IMR-90 (cell line): ENCODE measurements at regions not wholly inside any gene's neighbourhood (a gene's known extent, or its start where the extent isn't known, plus 50 kb on each side); places are given as distances from the start of the nearest gene placed in this dataset.

Experiments used
- ATAC-seq: fragments of 200-7000 bp; cut with Tn5 transposase; 2 replicates; pipeline ENCODE4 v1.9.1; 2020; ENCODE audit warnings: low read depth, mild to moderate bottlenecking, moderate library complexity
- BruUV-seq: library from RNA; stranded (reverse); fragments of 400-500 nt; replicated peaks from 2 replicates; lab custom pipeline; 2021; lab: Mats Ljungman, UMichigan
- CTCF ChIA-PET: fragments of 300-600 bp; formaldehyde crosslinking; extraction: SDS; loops from one replicate; lab custom pipeline; 2021; ENCODE audit warnings: antibody characterized with exemption; lab: Yijun Ruan, JAX
- POLR2A ChIA-PET: fragments of 300-600 bp; sonication (Branson Sonifier 250); formaldehyde crosslinking; loops from one replicate; lab custom pipeline; 2022; ENCODE audit warnings: antibody characterized with exemption; ENCODE audit not compliant: unreplicated experiment; lab: Charles Lee
- DNase-seq: peaks from one replicate; pipeline ENCODE4 v3.0.0; 2013
- H2AFZ ChIP-seq: replicated peaks from 2 replicates; pipeline ENCODE3; 2013; ENCODE audit warnings: low read length, mild to moderate bottlenecking; ENCODE audit not compliant: poor library complexity
- H2AK5ac ChIP-seq: 2 replicates; pipeline ENCODE4 v1.6.1; 2013; ENCODE audit warnings: low read depth, low read length, inconsistent platforms
- H2AK9ac ChIP-seq: replicated peaks from 2 replicates; pipeline ENCODE3; 2013; ENCODE audit warnings: mild to moderate bottlenecking, low read depth, low read length, moderate library complexity; ENCODE audit not compliant: poor library complexity
- H2BK120ac ChIP-seq: 2 replicates; pipeline ENCODE4 v1.6.1; 2013; ENCODE audit warnings: low read depth, low read length, inconsistent platforms
- H2BK15ac ChIP-seq: 3 replicates; pipeline ENCODE4 v1.6.1; 2013; ENCODE audit warnings: low read depth, low read length, inconsistent platforms
- H2BK20ac ChIP-seq: 2 replicates; pipeline ENCODE4 v1.6.1; 2013; ENCODE audit warnings: low read depth, mild to moderate bottlenecking, inconsistent platforms, low read length, moderate library complexity
- H2BK5ac ChIP-seq: 2 replicates; pipeline ENCODE4 v1.6.1; 2013; ENCODE audit warnings: mild to moderate bottlenecking, low read depth, low read length, inconsistent platforms; ENCODE audit not compliant: poor library complexity, severe bottlenecking
- H3K14ac ChIP-seq: replicated peaks from 2 replicates; pipeline ENCODE4 v1.6.1; 2013; ENCODE audit warnings: low read depth, low read length, inconsistent platforms
- H3K18ac ChIP-seq: 2 replicates; pipeline ENCODE4 v1.6.1; 2013; ENCODE audit warnings: low read depth, low read length, control low read depth
- H3K23ac ChIP-seq: 2 replicates; pipeline ENCODE4 v1.6.1; 2013; ENCODE audit warnings: low read depth, low read length, inconsistent platforms
- H3K27ac ChIP-seq: 2 replicates; pipeline ENCODE4 v1.5.1; 2013; ENCODE audit warnings: mild to moderate bottlenecking, control low read depth, low read length; ENCODE audit not compliant: insufficient read depth
- H3K27me3 ChIP-seq: 2 replicates; pipeline ENCODE4 v1.6.1; 2013; ENCODE audit warnings: low read length; ENCODE audit not compliant: control insufficient read depth, insufficient read depth
- H3K36me3 ChIP-seq: 2 replicates; pipeline ENCODE4 v1.6.1; 2013; ENCODE audit warnings: low read length, mixed read lengths; ENCODE audit not compliant: control insufficient read depth, insufficient read depth
- H3K4ac ChIP-seq: 2 replicates; pipeline ENCODE4 v1.6.1; 2013; ENCODE audit warnings: low read depth, low read length, inconsistent platforms
- H3K4me1 ChIP-seq: 2 replicates; pipeline ENCODE4 v1.6.1; 2013; ENCODE audit warnings: low read length, mixed read lengths; ENCODE audit not compliant: control insufficient read depth, insufficient read depth
- H3K4me2 ChIP-seq: 2 replicates; pipeline ENCODE4 v1.6.1; 2013; ENCODE audit warnings: low read depth, mild to moderate bottlenecking, control low read depth, low read length, moderate library complexity
- H3K4me3 ChIP-seq: 2 replicates; pipeline ENCODE4 v1.5.1; 2013; ENCODE audit warnings: low read depth, mild to moderate bottlenecking, control low read depth, low read length, moderate library complexity; ENCODE audit not compliant: insufficient read depth
- H3K56ac ChIP-seq: 2 replicates; pipeline ENCODE4 v1.6.1; 2013; ENCODE audit warnings: low read length, inconsistent platforms; ENCODE audit not compliant: insufficient read depth; ENCODE audit errors: extremely low read depth
- H3K79me1 ChIP-seq, 2 experiments: 2 replicates each; pipeline ENCODE4 v1.6.1; 2013; ENCODE audit warnings: low read length in 2 of 2, inconsistent platforms in 1 of 2, low read depth in 1 of 2
- H3K9ac ChIP-seq: 2 replicates; pipeline ENCODE4 v1.6.1; 2013; ENCODE audit warnings: low read depth, low read length, control low read depth
- H3K9me1 ChIP-seq: 2 replicates; pipeline ENCODE4 v1.6.1; 2013; ENCODE audit warnings: low read length, inconsistent platforms; ENCODE audit not compliant: insufficient read depth
- H3K9me3 ChIP-seq: 2 replicates; pipeline ENCODE4 v1.6.1; 2013; ENCODE audit warnings: low read length; ENCODE audit not compliant: control insufficient read depth, insufficient read depth
- H4K20me1 ChIP-seq: 2 replicates; pipeline ENCODE4 v1.6.1; 2013; ENCODE audit warnings: low read length, inconsistent platforms; ENCODE audit not compliant: insufficient read depth
- H4K5ac ChIP-seq: 2 replicates; pipeline ENCODE4 v1.6.1; 2013; ENCODE audit warnings: mild to moderate bottlenecking, low read depth, low read length, control low read depth
- H4K8ac ChIP-seq, 2 experiments: 2 replicates each; pipeline ENCODE4 v1.6.1; 2013; ENCODE audit warnings: low read depth in 2 of 2, low read length in 2 of 2, control low read depth in 1 of 2, inconsistent platforms in 1 of 2
- H4K91ac ChIP-seq: 2 replicates; pipeline ENCODE4 v1.6.1; 2013; ENCODE audit warnings: low read depth, low read length, inconsistent platforms; ENCODE audit not compliant: insufficient read depth
- BHLHE40 ChIP-seq: fragments of 150-350 bp; IDR thresholded peaks from 2 replicates; pipeline ENCODE4 v1.6.1; 2016; ENCODE audit warnings: mild to moderate bottlenecking, low read depth, low read length
- CTCF ChIP-seq: conservative IDR thresholded peaks from 2 replicates; pipeline ENCODE4 v1.5.1; 2012; ENCODE audit warnings: mild to moderate bottlenecking, low read depth, low read length, improper control_type of control experiment
- ELK1 ChIP-seq: fragments of 150-350 bp; IDR thresholded peaks from 2 replicates; pipeline ENCODE4 v1.6.1; 2016; ENCODE audit warnings: low read depth, mild to moderate bottlenecking, low read length, moderate library complexity, borderline replicate concordance
- FOS ChIP-seq: fragments of 150-350 bp; IDR thresholded peaks from 2 replicates; pipeline ENCODE4 v1.6.1; 2016; ENCODE audit warnings: low read depth, low read length
- MAFK ChIP-seq: IDR thresholded peaks from 2 replicates; pipeline ENCODE4 v1.6.1; 2012; ENCODE audit warnings: low read depth, low read length, improper control_type of control experiment
- MAZ ChIP-seq: IDR thresholded peaks from 2 replicates; pipeline ENCODE4 v1.6.1; 2012; ENCODE audit warnings: low read depth, mild to moderate bottlenecking, low read length, improper control_type of control experiment, moderate library complexity, borderline replicate concordance
- NFE2L2 ChIP-seq: fragments of 150-350 bp; IDR thresholded peaks from 2 replicates; pipeline ENCODE4 v1.6.1; 2016; ENCODE audit warnings: low read depth, mild to moderate bottlenecking, low read length
- RAD21 ChIP-seq: IDR thresholded peaks from 2 replicates; pipeline ENCODE4 v1.6.1; 2012; ENCODE audit warnings: low read length, improper control_type of control experiment
- RCOR1 ChIP-seq: IDR thresholded peaks from 2 replicates; pipeline ENCODE4 v1.6.1; 2012; ENCODE audit warnings: mild to moderate bottlenecking, low read length, improper control_type of control experiment; ENCODE audit not compliant: insufficient replicate concordance
- RFX5 ChIP-seq: IDR thresholded peaks from 2 replicates; pipeline ENCODE4 v1.8.0; 2012; ENCODE audit warnings: low read depth, mild to moderate bottlenecking, low read length, moderate library complexity
- USF2 ChIP-seq: fragments of 150-350 bp; IDR thresholded peaks from 2 replicates; pipeline ENCODE4 v1.6.1; 2017; ENCODE audit warnings: mild to moderate bottlenecking, antibody characterized with exemption, low read length, low read depth
- WGBS, 2 experiments: methylation state at CpG; one replicate each; pipeline versions ENCODE4 v1.1.5 to v1.1.7; 2013; ENCODE audit warnings: missing lambda C conversion rate in 2 of 2; ENCODE audit not compliant: insufficient read length in 1 of 2; ENCODE audit errors: extremely low coverage in 2 of 2; 5-methylcytosine and 5-hydroxymethylcytosine counted together
- dilution Hi-C: fragments of 300-500 bp; cut with HindIII; formaldehyde crosslinking; loops from one replicate; pipeline ENCODE4 v1.14.3; 2018; ENCODE audit warnings: low sequenced_read_pairs; ENCODE audit not compliant: unreplicated experiment
- in situ Hi-C: fragments of 300-500 bp; cut with MboI; formaldehyde crosslinking; loops from 3 replicates; pipeline ENCODE4 v1.14.3; 2019; ENCODE audit warnings: low sequenced_read_pairs, inconsistent platforms, mixed read lengths
- intact Hi-C: fragments of 100-400 bp; cut with micrococcal nuclease; formaldehyde crosslinking; loops from 2 replicates; pipeline ENCODE4 v1.10.0; 2022

DNA sequence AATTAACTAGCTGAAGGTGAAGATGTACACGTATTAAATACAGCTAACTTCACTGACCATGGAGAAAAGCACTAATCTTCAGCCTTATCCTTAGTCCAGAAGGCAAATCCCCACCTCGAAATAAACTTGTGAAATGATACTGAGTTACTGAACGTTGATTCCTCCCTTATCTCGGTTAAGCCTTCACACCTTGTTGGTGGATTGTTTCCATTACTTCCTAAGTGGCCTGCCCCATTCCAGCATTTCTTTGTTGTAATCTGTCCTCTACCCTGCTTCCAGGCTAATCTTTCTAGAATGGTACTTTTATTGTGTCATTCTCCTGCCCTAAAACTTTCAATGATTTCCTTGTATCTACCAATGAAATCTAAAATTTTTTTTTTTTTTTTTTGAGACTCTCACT, 68.6 kb downstream of the BUB3 start:
- Histone ChIP-seq H2AK9ac (no peak overlapping the region), H4K8ac (no peak overlapping the region), H3K4ac (no peak overlapping the region), H4K91ac (no peak overlapping the region), H3K4me1 (no peaks in the 10 kb centered on the region), H3K27ac (no peak overlapping the region), H2BK5ac (no peak overlapping the region), H3K36me3 (no peaks in the 10 kb centered on the region), H3K56ac (no peak overlapping the region), H2BK120ac (no peak overlapping the region), H4K20me1 (no peaks in the 10 kb centered on the region), H3K79me1 (no peaks in the 10 kb centered on the region), H3K4me2 (no peak overlapping the region), H2AFZ (no peak overlapping the region), H2AK5ac (no peak overlapping the region), H3K9me1 (no peaks in the 10 kb centered on the region), H3K4me3 (no peak overlapping the region), H3K9me3 (no peaks in the 10 kb centered on the region), H4K5ac (no peak overlapping the region), H3K9ac (no peak overlapping the region), H3K23ac (no peak overlapping the region), H2BK15ac (no peak overlapping the region), H2BK20ac (no peak overlapping the region), H3K27me3 (no peaks in the 10 kb centered on the region), H3K14ac (no peak overlapping the region), H3K18ac (no peak overlapping the region)
- intact Hi-C loops: no loop called here
- DNase-seq (no peak), ATAC-seq (no peak)
- in situ Hi-C loops: no loop called here
- no TSS peak for BruUV-seq
- dilution Hi-C loops: no loop called here
- no peak for TF ChIP-seq CTCF
- no peak for TF ChIP-seq RCOR1
- no peak for TF ChIP-seq NFE2L2
- TF ChIP-seq MAZ: no peak
- TF ChIP-seq RFX5: no peak
- no peak for TF ChIP-seq USF2
- no peak for TF ChIP-seq FOS
- TF ChIP-seq MAFK: no peak
- no peak for TF ChIP-seq ELK1
- TF ChIP-seq BHLHE40: no peak
- TF ChIP-seq RAD21: no peak
- CTCF ChIA-PET: interaction anchor here (1.0 kb wide), 1 partner anchor 21 kb away, joined by 3 read pairs; no protein-coding TSS in a partner anchor
- WGBS, 2 experiments: no CpG with 5 or more reads among the region's 4 CpGs
- POLR2A ChIA-PET: no interaction called here
